HFFc6 (cell line): ENCODE measurements at regions not wholly inside any gene's neighbourhood (a gene's known extent, or its start where the extent isn't known, plus 50 kb on each side); places are given as distances from the start of the nearest gene placed in this dataset.

Experiments used
- DNase-seq: peaks from one replicate; pipeline ENCODE4 v3.0.0-alpha.2; 2018
- H3K27ac Mint-ChIP-seq: 2 replicates; pipeline ENCODE4 v1.8.0; 2020; ENCODE audit warnings: mild to moderate bottlenecking, mixed read lengths
- H3K27me3 Mint-ChIP-seq: 2 replicates; pipeline ENCODE4 v1.8.0; 2021; ENCODE audit warnings: mild to moderate bottlenecking, moderate library complexity, mixed read lengths; ENCODE audit not compliant: insufficient read depth
- H3K36me3 Mint-ChIP-seq: 2 replicates; pipeline ENCODE4 v1.8.0; 2021; ENCODE audit warnings: low read depth, mixed read lengths
- H3K4me1 Mint-ChIP-seq: 2 replicates; pipeline ENCODE4 v1.8.0; 2020; ENCODE audit warnings: low read depth, mixed read lengths
- H3K4me3 Mint-ChIP-seq: 2 replicates; pipeline ENCODE4 v1.8.0; 2020; ENCODE audit warnings: mild to moderate bottlenecking, moderate library complexity, mixed read lengths
- H3K9me3 Mint-ChIP-seq: 2 replicates; pipeline ENCODE4 v1.8.0; 2020; ENCODE audit warnings: mild to moderate bottlenecking, mixed read lengths
- TF ChIP-seq, protein P1 (sequence below): fragments of 200-600 bp; sonication (generic); IDR thresholded peaks from 2 replicates; pipeline ENCODE4 v1.5.0; 2021; ENCODE audit warnings: antibody characterized with exemption, mild to moderate bottlenecking

DNA sequence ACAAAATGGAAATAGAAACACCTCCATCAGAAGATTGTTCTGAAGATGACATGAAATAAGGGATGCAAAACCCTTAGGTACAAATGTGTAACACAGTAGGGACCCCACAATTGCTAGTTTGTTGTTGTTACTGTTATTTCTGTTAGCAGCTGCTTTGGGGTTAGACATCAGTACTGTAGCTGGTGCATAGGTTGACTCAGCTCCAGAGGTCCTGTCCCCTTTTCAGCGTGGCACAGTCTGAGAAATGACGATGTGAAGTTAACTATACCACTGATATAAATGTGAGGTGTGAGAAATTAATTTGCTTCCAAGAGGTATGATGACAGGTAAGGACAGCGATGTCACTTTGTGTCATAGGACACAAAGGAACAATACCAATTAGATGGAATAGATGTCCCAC, 384.6 kb upstream of the KLF4 start:
- no peak for DNase-seq
- H3K36me3 Mint-ChIP-seq, result no peaks in the 10 kb centered on the region
- H3K9me3 Mint-ChIP-seq, result peaks cover 9% of the 10 kb centered on the region
- H3K4me1 Mint-ChIP-seq, result no peaks in the 10 kb centered on the region
- peaks cover 2% of the 10 kb centered on the region for H3K27me3 Mint-ChIP-seq
- H3K4me3 Mint-ChIP-seq, result no peak overlapping the region
- TF ChIP-seq, protein P1, sequence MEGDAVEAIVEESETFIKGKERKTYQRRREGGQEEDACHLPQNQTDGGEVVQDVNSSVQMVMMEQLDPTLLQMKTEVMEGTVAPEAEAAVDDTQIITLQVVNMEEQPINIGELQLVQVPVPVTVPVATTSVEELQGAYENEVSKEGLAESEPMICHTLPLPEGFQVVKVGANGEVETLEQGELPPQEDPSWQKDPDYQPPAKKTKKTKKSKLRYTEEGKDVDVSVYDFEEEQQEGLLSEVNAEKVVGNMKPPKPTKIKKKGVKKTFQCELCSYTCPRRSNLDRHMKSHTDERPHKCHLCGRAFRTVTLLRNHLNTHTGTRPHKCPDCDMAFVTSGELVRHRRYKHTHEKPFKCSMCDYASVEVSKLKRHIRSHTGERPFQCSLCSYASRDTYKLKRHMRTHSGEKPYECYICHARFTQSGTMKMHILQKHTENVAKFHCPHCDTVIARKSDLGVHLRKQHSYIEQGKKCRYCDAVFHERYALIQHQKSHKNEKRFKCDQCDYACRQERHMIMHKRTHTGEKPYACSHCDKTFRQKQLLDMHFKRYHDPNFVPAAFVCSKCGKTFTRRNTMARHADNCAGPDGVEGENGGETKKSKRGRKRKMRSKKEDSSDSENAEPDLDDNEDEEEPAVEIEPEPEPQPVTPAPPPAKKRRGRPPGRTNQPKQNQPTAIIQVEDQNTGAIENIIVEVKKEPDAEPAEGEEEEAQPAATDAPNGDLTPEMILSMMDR, result no peak
- H3K27ac Mint-ChIP-seq, result no peak overlapping the region

DNA sequence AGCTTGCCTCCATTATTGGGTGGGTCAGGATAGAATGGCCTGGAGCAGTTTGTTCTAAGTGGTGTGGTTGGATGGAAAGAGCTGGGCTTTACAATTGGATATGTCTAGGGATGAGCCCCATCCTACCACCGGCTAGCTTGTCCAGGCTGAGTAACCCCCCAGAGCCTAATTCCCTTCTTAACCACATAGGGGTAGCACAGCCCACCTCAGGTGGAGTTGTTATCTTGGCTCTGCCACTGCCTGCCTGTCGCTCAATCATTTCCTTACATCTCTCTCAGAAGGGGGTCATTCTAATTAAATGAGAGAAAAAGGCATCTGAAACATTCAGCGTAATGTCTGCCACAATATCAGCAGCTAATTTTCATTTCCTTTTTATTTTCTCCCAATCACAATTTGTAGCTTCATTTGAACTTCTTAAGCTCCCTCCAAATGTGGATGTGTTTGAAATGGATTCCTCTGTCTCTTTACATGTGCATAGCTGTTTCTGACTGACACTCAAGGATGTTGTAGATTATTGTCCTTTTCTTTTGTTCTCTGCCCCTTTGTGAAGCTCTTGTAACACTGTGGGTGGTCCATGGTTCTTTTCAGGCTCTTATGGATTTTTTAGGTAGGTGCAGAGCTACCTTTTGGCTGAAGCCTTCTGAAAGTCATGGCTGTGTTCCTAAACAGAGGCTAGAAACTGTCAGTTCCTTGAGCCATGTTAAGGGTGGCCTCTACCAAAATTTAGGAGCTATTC, 383.1 kb upstream of the KLF4 start:
- no peak for DNase-seq
- H3K4me3 Mint-ChIP-seq, result no peak overlapping the region
- H3K27me3 Mint-ChIP-seq, result peaks cover 2% of the 10 kb centered on the region
- H3K36me3 Mint-ChIP-seq, result no peaks in the 10 kb centered on the region
- H3K27ac Mint-ChIP-seq, result no peak overlapping the region
- peaks cover 9% of the 10 kb centered on the region for H3K9me3 Mint-ChIP-seq
- no peaks in the 10 kb centered on the region for H3K4me1 Mint-ChIP-seq
- TF ChIP-seq, protein P1, result no peak

DNA sequence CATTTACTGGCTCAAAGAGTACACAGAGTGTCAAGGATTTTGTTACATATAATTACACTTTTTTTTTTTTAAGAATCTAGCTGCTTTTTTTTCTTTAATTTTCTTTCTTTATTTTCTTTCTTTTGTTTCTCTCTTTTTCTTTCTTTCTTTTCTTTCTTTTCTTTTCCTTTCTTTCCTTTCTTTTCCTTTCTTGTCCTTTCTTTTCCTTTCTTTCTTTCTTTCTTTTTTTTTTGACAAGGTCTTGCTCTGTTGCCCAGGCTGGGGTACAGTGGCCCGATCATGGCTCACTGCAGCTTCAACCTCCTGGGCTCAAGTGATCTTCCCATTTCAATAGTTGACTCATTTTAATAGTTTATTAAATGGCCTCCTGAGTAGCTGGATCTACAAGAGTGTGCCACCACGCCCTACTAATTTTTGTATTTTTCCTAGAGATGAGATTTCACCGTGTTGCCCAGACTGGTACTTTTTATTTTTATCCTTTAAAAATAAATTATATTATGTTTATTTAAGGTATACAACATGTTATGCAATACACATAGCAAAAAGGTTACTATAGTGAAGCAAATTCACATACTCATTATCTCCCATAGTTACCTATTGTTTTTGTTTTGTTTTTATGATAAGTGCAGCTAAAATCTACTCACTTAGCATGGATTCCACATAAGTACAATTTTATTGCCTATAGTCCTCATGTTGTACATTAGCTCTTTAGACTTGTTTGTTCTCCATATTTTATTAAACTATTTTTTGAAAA, 381.5 kb upstream of the KLF4 start:
- Mint-ChIP-seq H3K36me3 (no peaks in the 10 kb centered on the region), H3K4me3 (no peak overlapping the region), H3K27me3 (no peaks in the 10 kb centered on the region; the same call in 1 of the 2 replicates), H3K4me1 (no peaks in the 10 kb centered on the region), H3K9me3 (peaks cover 5% of the 10 kb centered on the region), H3K27ac (no peak overlapping the region)
- DNase-seq, result no peak
- TF ChIP-seq, protein P1, result no peak

DNA sequence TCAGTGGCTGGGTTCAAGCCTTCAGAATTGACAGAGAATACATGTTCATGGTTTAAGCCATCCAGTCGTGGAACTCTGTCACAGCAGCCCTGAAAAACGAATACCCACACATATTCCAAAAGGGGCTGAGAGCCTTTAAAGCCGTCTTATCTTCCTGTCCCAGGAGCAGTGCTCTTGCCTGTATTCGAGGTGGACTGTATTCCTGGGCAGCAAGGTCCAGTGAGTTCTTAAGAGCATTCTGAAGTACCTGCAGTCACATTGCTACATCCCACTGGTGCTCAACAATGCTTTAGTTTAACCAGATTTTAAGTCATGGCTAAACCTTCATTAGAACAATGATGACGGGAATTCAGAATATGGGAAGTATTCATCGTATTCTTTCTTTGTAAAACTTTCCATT, 380.7 kb upstream of the KLF4 start:
- H3K27me3 Mint-ChIP-seq, result no peaks in the 10 kb centered on the region; the same call in 1 of the 2 replicates
- no peak for DNase-seq
- no peaks in the 10 kb centered on the region; the same call in 1 of the 2 replicates for H3K9me3 Mint-ChIP-seq
- TF ChIP-seq, protein P1, result no peak
- H3K27ac Mint-ChIP-seq, result no peak overlapping the region
- H3K4me3 Mint-ChIP-seq, result no peak overlapping the region
- no peaks in the 10 kb centered on the region for H3K4me1 Mint-ChIP-seq
- H3K36me3 Mint-ChIP-seq, result no peaks in the 10 kb centered on the region

DNA sequence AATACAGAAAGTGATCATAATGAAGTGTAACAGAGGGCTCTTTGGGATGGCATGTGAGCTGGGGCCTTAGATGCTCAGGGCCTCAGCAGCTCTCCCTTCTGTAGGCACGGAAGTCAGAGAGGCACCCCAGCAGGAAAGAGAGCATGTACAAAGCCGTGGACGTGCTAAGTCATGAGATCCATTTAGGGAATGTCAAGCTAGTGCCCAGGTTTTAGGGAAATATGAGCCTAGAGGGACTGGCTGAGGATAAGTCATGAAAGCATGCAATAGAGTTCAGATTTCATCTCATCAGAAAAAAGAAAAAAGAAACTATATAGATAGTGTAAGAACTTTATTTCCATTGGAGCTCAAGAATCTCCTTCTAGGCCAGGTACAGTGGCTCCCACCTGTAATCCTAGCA, 379.5 kb upstream of the KLF4 start:
- H3K27me3 Mint-ChIP-seq, result no peaks in the 10 kb centered on the region; the same call in 1 of the 2 replicates
- TF ChIP-seq, protein P1, result no peak
- H3K4me3 Mint-ChIP-seq, result no peak overlapping the region
- no peak for DNase-seq
- no peaks in the 10 kb centered on the region; the same call in 1 of the 2 replicates for H3K9me3 Mint-ChIP-seq
- H3K36me3 Mint-ChIP-seq, result no peaks in the 10 kb centered on the region
- H3K4me1 Mint-ChIP-seq, result no peaks in the 10 kb centered on the region
- H3K27ac Mint-ChIP-seq, result no peak overlapping the region
